Peyer's patch (tissue), 4 donors: ENCODE measurements at regions not wholly inside any gene's neighbourhood (a gene's known extent, or its start where the extent isn't known, plus 50 kb on each side); places are given as distances from the start of the nearest gene placed in this dataset.

Source experiments
- POLR2A ChIP-seq, 2 donors: fragments of 450-650 bp; IDR thresholded peaks; one replicate each; pipeline ENCODE4 v1.5.1; 2017; ENCODE audit warnings: antibody characterized with exemption in 2 of 2, mild to moderate bottlenecking in 2 of 2, moderate library complexity in 2 of 2
- TF ChIP-seq, protein P1 (sequence below), 6 experiments: fragments of 450-650 bp in 4 of 6; fragments of 200-600 bp in 2 of 6; sonication (generic) in 1 of 6; IDR thresholded peaks; one replicate each; pipeline ENCODE4 v1.5.1; 2017 to 2019; ENCODE audit warnings: antibody characterized with exemption in 6 of 6, mild to moderate bottlenecking in 3 of 6, moderate library complexity in 1 of 6

DNA sequence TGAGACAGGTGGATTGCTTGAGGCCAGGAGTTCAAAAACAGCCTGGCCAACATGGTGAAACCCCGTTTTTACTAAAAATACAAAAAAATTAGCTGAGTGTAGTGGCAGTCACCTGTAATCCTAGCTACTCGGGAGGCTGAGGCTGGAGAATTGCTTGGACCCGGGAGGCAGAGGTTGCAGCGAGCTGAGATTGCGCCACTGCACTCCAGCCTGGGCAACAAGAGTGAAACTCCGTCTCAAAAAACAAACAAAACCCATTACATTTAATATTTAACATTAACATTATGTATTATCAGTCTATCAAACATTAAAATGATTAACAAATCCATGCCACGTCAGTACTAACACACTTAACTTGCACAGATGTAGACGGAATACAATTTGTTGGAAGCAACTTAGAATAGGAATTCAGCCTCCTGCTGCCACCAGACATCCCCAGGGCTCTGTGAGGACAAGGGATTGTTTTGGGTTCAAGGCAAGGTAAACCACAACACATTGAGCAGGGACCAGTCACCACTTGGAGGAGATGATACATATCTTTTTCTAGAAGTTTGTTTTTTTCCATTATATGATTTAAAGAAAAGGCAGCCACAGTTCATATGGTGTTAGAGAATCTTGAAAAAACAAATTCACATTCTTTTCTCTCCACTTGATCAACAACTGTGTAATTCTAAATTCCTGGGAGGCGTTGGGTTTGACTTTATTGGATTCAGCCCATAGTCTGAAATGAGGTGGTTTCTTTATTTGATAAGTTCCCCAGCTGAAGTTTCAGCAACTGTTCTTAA is 104.1 kb upstream of the BASP1 start:
- TF ChIP-seq, protein P1, sequence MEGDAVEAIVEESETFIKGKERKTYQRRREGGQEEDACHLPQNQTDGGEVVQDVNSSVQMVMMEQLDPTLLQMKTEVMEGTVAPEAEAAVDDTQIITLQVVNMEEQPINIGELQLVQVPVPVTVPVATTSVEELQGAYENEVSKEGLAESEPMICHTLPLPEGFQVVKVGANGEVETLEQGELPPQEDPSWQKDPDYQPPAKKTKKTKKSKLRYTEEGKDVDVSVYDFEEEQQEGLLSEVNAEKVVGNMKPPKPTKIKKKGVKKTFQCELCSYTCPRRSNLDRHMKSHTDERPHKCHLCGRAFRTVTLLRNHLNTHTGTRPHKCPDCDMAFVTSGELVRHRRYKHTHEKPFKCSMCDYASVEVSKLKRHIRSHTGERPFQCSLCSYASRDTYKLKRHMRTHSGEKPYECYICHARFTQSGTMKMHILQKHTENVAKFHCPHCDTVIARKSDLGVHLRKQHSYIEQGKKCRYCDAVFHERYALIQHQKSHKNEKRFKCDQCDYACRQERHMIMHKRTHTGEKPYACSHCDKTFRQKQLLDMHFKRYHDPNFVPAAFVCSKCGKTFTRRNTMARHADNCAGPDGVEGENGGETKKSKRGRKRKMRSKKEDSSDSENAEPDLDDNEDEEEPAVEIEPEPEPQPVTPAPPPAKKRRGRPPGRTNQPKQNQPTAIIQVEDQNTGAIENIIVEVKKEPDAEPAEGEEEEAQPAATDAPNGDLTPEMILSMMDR (IDR thresholded peaks at IDR 0.05) = no peak
- TF ChIP-seq POLR2A (IDR thresholded peaks at IDR 0.05) = no peak
